ENCODE measurements at regions not wholly inside any gene's neighbourhood (a gene's known extent, or its start where the extent isn't known, plus 50 kb on each side); places are given as distances from the start of the nearest gene placed in this dataset.

- Histone ChIP-seq H3K4me1 (ENCODE audit: control insufficient read depth, insufficient read depth, low read length) (no peaks in the 10 kb centered on the region), H2AFZ (replicated peaks; ENCODE audit: low read length, poor library complexity) (no peak overlapping the region), H4K8ac (ENCODE audit: low read depth in 2 of 2, low read length in 2 of 2) (no peak overlapping the region), H3K36me3 (ENCODE audit: control insufficient read depth, insufficient read depth, low read length) (no peaks in the 10 kb centered on the region), H4K91ac (ENCODE audit: insufficient read depth, low read depth, low read length) (no peak overlapping the region), H2BK120ac (ENCODE audit: low read depth, low read length) (no peak overlapping the region), H3K4me3 (ENCODE audit: insufficient read depth, low read depth, low read length) (no peak overlapping the region), H3K4me2 (ENCODE audit: low read depth, low read length) (no peak overlapping the region), H2BK15ac (ENCODE audit: low read depth, low read length) (no peak overlapping the region), H3K18ac (ENCODE audit: low read depth, low read length) (no peak overlapping the region), H3K27ac (ENCODE audit: insufficient read depth, low read length) (no peak overlapping the region), H2AK5ac (ENCODE audit: low read depth, low read length) (no peak overlapping the region), H3K79me1 (ENCODE audit: low read depth in 1 of 2, low read length in 2 of 2) (no peaks in the 10 kb centered on the region), H3K4ac (ENCODE audit: low read depth, low read length) (no peak overlapping the region), H3K23ac (ENCODE audit: low read depth, low read length) (no peak overlapping the region), H2BK20ac (ENCODE audit: low read depth, low read length) (no peak overlapping the region), H4K5ac (ENCODE audit: low read depth, low read length) (no peak overlapping the region), H3K9me3 (ENCODE audit: control insufficient read depth, insufficient read depth, low read length) (no peaks in the 10 kb centered on the region), H3K27me3 (ENCODE audit: control insufficient read depth, insufficient read depth, low read length) (no peaks in the 10 kb centered on the region; the same call in 1 of the 2 replicates), H3K9me1 (ENCODE audit: insufficient read depth, low read length) (no peaks in the 10 kb centered on the region), H4K20me1 (ENCODE audit: insufficient read depth, low read length) (no peaks in the 10 kb centered on the region), H2AK9ac (replicated peaks; ENCODE audit: low read depth, low read length, poor library complexity) (no peak overlapping the region), H3K14ac (replicated peaks; ENCODE audit: low read depth, low read length) (no peak overlapping the region), H3K56ac (ENCODE audit: extremely low read depth, insufficient read depth, low read length) (no peak overlapping the region), H3K9ac (ENCODE audit: low read depth, low read length) (no peak overlapping the region), H2BK5ac (ENCODE audit: low read depth, low read length, poor library complexity, severe bottlenecking) (no peak overlapping the region)
- no peak for DNase-seq
- TF ChIP-seq BHLHE40 (IDR thresholded peaks at IDR 0.05; ENCODE audit: low read depth, low read length) = no peak
- no peak for TF ChIP-seq MAZ (IDR thresholded peaks at IDR 0.05; ENCODE audit: borderline replicate concordance, low read depth, low read length)
- TF ChIP-seq MAFK (IDR thresholded peaks at IDR 0.05; ENCODE audit: low read depth, low read length) = no peak
- TF ChIP-seq SMC3 (IDR thresholded peaks at IDR 0.05; ENCODE audit: low read depth, low read length) = no peak
- TF ChIP-seq CHD1 (IDR thresholded peaks at IDR 0.05; ENCODE audit: low read depth, low read length) = no peak
- no peak for TF ChIP-seq RAD21 (IDR thresholded peaks at IDR 0.05; ENCODE audit: low read length)
- no peak for TF ChIP-seq POLR2A (IDR thresholded peaks at IDR 0.05; ENCODE audit: low read depth, low read length)
- no peak for TF ChIP-seq FOS (IDR thresholded peaks at IDR 0.05; ENCODE audit: low read depth, low read length)
- no peak for TF ChIP-seq RCOR1 (IDR thresholded peaks at IDR 0.05; ENCODE audit: insufficient replicate concordance, low read length)
- TF ChIP-seq, protein P1, sequence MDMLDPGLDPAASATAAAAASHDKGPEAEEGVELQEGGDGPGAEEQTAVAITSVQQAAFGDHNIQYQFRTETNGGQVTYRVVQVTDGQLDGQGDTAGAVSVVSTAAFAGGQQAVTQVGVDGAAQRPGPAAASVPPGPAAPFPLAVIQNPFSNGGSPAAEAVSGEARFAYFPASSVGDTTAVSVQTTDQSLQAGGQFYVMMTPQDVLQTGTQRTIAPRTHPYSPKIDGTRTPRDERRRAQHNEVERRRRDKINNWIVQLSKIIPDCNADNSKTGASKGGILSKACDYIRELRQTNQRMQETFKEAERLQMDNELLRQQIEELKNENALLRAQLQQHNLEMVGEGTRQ (IDR thresholded peaks at IDR 0.05; ENCODE audit: low read depth, low read length) = no peak
- TF ChIP-seq RFX5 (IDR thresholded peaks at IDR 0.05; ENCODE audit: low read depth, low read length) = no peak
- CTCF ChIA-PET = interaction anchor here (0.5 kb wide), 1 partner anchor 487 kb away, joined by 4 read pairs; no protein-coding TSS in a partner anchor
- in situ Hi-C loops (cut with MboI; ENCODE audit: low sequenced_read_pairs) (no loop called here), intact Hi-C loops (cut with micrococcal nuclease) (no loop called here), dilution Hi-C loops (cut with HindIII; ENCODE audit: low sequenced_read_pairs, unreplicated experiment) (no loop called here)
- no CpG with 5 or more reads among the region's 4 CpGs for WGBS, 2 experiments (ENCODE audit: extremely low coverage in 2 of 2, insufficient read length in 1 of 2)
- POLR2A ChIA-PET (ENCODE audit: unreplicated experiment) = interaction anchor here (0.7 kb wide), 1 partner anchor 9 kb away, joined by 9 read pairs; no protein-coding TSS in a partner anchor
- BruUV-seq (replicated peaks) = no TSS peak
- no peak for ATAC-seq (ENCODE audit: low read depth)
Observed at GRCh38 chr14:29391231-29391630, 536.4 kb downstream of the PRKD1 start.

Data from IMR-90 (cell line).